HG03439 (cell line): ENCODE measurements at regions not wholly inside any gene's neighbourhood (a gene's known extent, or its start where the extent isn't known, plus 50 kb on each side); places are given as distances from the start of the nearest gene placed in this dataset.

Source experiments
- ATAC-seq: cut with Tn5 transposase; IDR thresholded peaks from one replicate; pipeline ENCODE4 v1.9.1; 2021; ENCODE audit warnings: mild to moderate bottlenecking, moderate library complexity; ENCODE audit not compliant: unreplicated experiment

- ATAC-seq, result no peak
These were observed 420.0 kb upstream of the CYRIA start for GRCh38 chr2:17085546-17086202.

GRCh38 chr2:17084877-17085276 lies 419.2 kb upstream of the CYRIA start:
- no peak for ATAC-seq

- ATAC-seq, result no peak
These were observed 418.3 kb upstream of the CYRIA start for GRCh38 chr2:17083902-17084301.

- ATAC-seq, result no peak
These were observed 413.6 kb upstream of the CYRIA start for GRCh38 chr2:17079262-17079661.

GRCh38 chr2:17076533-17076932 lies 410.9 kb upstream of the CYRIA start:
- ATAC-seq, result no peak

GRCh38 chr2:17070711-17071110 lies 405.1 kb upstream of the CYRIA start:
- ATAC-seq, result no peak

- no peak for ATAC-seq
These were observed 403.9 kb upstream of the CYRIA start for GRCh38 chr2:17069564-17069963.

GRCh38 chr2:17068021-17068420 lies 402.4 kb upstream of the CYRIA start:
- ATAC-seq, result no peak

- ATAC-seq, result no peak
These were observed 399.9 kb upstream of the CYRIA start for GRCh38 chr2:17065536-17065935.

GRCh38 chr2:17061028-17061427 lies 395.4 kb upstream of the CYRIA start:
- no peak for ATAC-seq

- no peak for ATAC-seq
These were observed 393.8 kb upstream of the CYRIA start for GRCh38 chr2:17059458-17059857.

GRCh38 chr2:17058772-17059402 lies 393.3 kb upstream of the CYRIA start:
- ATAC-seq, result no peak

GRCh38 chr2:17057109-17058017 lies 391.7 kb upstream of the CYRIA start:
- ATAC-seq, result no peak

GRCh38 chr2:17056236-17056635 lies 390.6 kb upstream of the CYRIA start:
- ATAC-seq, result no peak

GRCh38 chr2:17052001-17052400 lies 386.4 kb upstream of the CYRIA start:
- ATAC-seq, result no peak

GRCh38 chr2:17051538-17051937 lies 385.9 kb upstream of the CYRIA start:
- ATAC-seq, result no peak

- ATAC-seq, result no peak
These were observed 377.5 kb upstream of the CYRIA start for GRCh38 chr2:17043173-17043572.

- no peak for ATAC-seq
These were observed 370.7 kb upstream of the CYRIA start for GRCh38 chr2:17036361-17036760.

GRCh38 chr2:17035010-17035409 lies 369.4 kb upstream of the CYRIA start:
- ATAC-seq, result no peak

- ATAC-seq, result no peak
These were observed 364.4 kb upstream of the CYRIA start for GRCh38 chr2:17030047-17030446.

GRCh38 chr2:17012297-17012696 lies 346.7 kb upstream of the CYRIA start:
- no peak for ATAC-seq

GRCh38 chr2:17010104-17010503 lies 344.5 kb upstream of the CYRIA start:
- no peak for ATAC-seq
